ENCODE measurements at regions not wholly inside any gene's neighbourhood (a gene's known extent, or its start where the extent isn't known, plus 50 kb on each side); places are given as distances from the start of the nearest gene placed in this dataset.

GRCh38 chr9:4435197-4435596 is 55.1 kb upstream of the SLC1A1 start:
- no peak for DNase-seq (ENCODE audit: low read depth in 3 of 3, low spot score in 2 of 3)

DNA sequence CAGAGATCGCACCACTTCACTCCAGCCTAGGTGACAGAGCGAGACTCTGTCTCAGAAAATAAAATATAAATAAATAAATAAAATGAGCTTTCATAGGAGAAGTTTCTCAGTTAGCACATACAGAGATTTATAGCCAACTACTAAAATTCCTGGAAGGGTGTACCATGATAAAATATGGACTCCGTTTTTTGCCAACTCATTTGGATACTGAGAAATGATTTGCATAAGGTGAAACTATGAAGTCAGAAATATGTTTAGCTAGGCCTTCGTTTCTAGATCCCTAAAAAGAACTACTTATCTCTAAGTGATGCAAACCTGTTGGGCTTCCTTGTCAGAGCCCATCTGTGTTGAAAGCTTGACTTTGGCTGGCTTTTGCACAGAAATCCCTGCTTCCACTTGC is 56.9 kb upstream of the SLC1A1 start:
- no peak for DNase-seq (ENCODE audit: low read depth in 3 of 3, low spot score in 2 of 3)

DNA sequence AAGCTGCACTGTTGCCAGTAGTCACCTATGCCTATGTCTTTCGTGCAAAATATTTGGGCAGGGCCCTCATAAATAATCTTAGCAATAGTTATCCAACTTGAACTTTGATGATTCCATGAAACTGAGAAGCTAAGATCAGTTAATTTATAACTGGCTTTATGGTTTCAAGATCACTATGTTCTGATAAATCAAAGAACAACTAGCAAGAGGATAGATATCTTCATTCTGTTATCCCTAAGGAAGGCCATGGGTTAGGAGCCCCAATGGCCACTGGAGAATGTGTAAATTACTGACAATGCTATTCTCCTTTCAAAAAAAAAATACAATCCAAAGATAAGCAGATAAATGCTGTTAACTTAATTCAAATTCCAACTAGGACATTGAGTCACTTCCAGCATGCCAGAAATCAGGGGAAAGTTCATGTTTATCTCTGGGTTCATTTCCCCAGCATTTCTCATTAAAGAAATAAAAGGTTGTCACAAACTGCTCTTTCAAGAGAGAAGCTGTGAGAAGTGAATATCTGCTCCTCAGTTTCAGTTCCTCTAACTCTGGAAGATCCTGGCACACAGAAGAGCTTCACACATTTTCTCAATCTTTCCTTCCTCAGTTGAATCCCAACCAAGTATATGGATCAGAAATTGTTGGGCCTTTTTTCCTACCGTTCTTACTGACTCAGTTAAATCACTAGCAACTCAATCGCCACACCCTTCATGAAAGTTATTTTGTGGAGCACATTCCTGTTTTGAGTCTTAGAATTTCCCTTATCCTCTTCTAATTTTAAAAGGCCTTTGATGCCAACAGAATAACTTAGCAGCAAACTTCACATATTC is 59.6 kb upstream of the SLC1A1 start:
- no peak for DNase-seq (ENCODE audit: low read depth in 3 of 3, low spot score in 2 of 3)

- no peak for DNase-seq (ENCODE audit: low read depth in 3 of 3, low spot score in 2 of 3)
These were observed 64.8 kb upstream of the SLC1A1 start for GRCh38 chr9:4425319-4426045.

DNA sequence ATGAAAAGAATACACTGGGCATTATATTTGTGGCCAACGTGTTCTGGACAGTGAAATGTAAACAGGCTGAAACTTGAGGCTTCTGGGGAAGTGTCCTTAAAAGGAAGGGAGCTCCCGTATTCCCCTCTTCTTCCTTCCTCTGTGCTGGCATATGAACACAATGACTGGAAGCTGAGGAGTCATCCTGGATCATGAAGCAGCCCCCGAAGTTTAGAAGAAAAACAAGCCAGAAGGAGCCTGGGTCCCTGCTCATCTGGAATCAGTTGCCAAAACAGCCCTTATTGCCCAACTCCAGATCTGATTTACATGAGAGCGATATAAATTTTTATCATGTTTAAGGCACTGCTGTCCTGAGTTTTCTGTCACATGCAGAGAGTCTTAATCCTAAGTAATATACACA is 65.4 kb upstream of the SLC1A1 start:
- no peak for DNase-seq (ENCODE audit: low read depth in 3 of 3, low spot score in 2 of 3)

- no peak for DNase-seq (ENCODE audit: low read depth in 3 of 3, low spot score in 2 of 3)
These were observed 66.2 kb upstream of the SLC1A1 start for GRCh38 chr9:4424038-4424437.

- no peak for DNase-seq (ENCODE audit: low read depth in 3 of 3, low spot score in 2 of 3)
These were observed 67.1 kb upstream of the SLC1A1 start for GRCh38 chr9:4423207-4423610.

- no peak for DNase-seq (ENCODE audit: low read depth in 3 of 3, low spot score in 2 of 3)
These were observed 67.8 kb upstream of the SLC1A1 start for GRCh38 chr9:4422495-4422894.

GRCh38 chr9:4421847-4422246 is 68.4 kb upstream of the SLC1A1 start:
- DNase-seq (ENCODE audit: low read depth in 3 of 3, low spot score in 2 of 3): no peak

- no peak for DNase-seq (ENCODE audit: low read depth in 3 of 3, low spot score in 2 of 3)
These were observed 69.9 kb upstream of the SLC1A1 start for GRCh38 chr9:4420351-4420750.

GRCh38 chr9:4417578-4418325 is 72.5 kb upstream of the SLC1A1 start:
- no peak for DNase-seq (ENCODE audit: low read depth in 3 of 3, low spot score in 2 of 3)

DNA sequence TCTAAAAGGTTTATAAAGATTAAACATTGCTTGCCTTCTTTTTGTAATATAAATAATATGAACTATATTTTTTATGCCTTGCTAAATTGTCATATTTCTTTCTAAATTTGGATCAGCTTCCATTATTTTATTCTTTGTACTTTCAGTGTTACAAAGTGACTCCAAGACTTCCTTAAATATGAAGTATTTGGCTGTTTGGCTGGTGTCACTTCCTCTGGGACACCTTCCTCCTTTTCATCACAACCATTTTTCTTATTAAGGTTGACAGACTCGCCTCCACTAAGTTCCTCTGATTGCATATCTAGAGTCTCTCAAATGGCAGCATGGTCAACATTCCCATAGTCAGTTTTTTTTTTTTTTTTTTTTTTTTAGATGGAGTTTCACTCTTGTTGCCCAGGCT is 73.8 kb upstream of the SLC1A1 start:
- DNase-seq (ENCODE audit: low read depth in 3 of 3, low spot score in 2 of 3): no peak

DNA sequence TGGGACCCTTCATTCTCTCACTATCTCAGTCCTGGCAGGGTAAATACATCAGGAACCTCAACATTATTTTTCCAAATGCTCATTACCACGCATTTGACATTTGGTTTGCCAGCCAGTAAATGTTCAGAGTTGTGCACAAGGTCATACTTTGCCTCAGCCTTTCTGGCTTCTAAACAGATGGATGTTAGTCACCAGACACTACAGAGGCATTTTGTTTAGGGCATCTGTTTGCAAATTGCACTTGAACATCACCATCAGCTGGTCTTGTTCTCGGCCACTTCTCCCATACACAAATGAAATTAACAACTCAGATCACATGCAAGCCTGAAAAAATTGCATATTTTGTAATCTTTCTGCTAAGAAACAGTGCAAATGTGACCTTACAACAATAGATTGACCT is 75.0 kb upstream of the SLC1A1 start:
- no peak for DNase-seq (ENCODE audit: low read depth in 3 of 3, low spot score in 2 of 3)

DNA sequence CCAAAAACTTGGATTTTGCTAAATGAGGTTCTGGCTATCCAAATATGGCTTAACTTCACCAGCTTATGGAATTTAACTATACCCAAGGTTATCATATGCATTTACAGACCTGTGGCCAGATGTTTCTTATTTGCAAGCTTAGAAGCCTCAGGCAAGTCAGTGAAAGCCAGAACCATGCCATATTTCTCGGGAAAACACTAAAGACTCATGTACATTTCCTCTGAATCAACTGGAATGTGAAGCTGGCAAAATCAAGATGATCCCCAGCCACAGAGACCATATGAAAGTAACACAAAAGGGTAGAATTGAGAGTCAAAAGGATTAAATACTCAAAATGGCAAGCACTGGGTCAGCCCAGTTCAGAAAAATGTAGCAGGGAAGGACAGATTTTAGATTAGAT is 76.4 kb upstream of the SLC1A1 start:
- DNase-seq (ENCODE audit: low read depth in 3 of 3, low spot score in 2 of 3): no peak

GRCh38 chr9:4404156-4404555 is 86.1 kb upstream of the SLC1A1 start:
- no peak for DNase-seq (ENCODE audit: low read depth in 3 of 3, low spot score in 2 of 3)

DNA sequence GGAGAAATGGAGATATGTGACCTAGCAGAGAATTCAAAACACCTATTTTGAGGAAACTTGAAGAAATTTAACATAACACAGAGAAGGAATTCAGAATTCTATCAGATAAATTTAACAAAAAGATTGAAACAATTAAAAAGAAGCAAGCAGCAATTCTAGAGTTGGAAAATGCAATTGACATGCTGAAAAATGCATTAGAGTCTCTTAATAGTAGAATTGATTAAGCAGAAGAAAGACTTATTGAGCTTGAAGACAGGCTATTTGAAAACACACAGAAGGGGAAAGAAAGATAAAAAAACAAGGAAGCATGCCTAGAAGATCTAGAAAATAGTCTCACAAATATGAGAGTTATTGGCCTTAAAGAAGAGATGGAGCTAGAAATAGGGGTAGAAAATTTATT is 87.8 kb upstream of the SLC1A1 start:
- DNase-seq (ENCODE audit: low read depth in 3 of 3, low spot score in 2 of 3): no peak

DNA sequence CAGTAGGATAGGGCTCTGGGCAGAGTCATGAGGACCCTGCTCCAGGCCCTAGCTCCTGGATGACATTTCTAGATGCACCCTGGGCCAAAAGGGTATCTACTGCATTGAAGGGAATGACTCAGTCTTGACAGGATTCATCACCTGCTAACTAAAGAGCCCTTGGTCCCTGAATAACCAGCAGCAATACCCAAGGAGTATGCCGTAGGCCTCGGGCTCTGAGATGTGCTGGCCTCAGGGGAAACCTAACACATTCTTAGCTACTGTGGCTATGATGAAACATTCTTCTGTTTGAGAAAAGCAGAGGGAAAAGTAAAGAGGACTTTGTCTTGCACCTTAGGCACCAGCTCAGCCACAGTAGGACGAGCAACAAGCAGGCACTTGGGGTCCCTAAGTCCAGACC is 89.5 kb upstream of the SLC1A1 start:
- no peak for DNase-seq (ENCODE audit: low read depth in 3 of 3, low spot score in 2 of 3)

GRCh38 chr9:4397917-4398316 is 92.4 kb upstream of the SLC1A1 start:
- DNase-seq (ENCODE audit: low read depth in 3 of 3, low spot score in 2 of 3): no peak

DNA sequence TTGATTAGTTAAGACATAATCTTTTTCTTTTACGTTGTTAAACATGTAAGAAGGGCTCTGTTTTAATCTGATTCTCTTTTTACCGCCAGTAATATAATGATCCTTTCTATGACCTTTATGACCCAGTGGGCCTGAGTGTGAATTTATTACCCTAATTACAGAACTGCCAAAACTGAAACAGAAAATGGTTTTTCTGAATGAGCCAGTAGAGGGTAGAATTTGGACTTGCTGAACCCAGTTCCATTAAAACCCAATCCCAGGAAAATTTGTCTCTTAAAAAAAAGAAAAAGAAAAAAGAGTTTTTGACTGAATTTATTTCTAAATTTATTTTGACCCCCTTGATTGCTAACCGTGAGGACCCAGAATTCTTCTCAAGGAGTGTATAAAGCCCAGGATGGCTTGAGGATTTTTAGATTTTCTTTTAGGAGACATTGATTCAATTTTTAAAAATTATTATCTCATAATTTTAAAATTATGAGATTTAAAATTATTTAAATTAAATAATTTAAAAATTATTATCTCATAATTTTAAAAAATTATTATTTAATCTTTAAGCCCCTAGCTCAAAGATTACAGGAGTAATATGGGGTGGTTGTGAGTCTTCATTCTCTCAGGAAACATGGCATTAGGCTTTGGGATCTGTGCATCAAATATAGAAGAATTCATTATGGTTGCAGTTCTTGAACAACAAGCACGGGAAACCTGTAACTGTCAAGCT is 94.1 kb upstream of the GLIS3 start:
- no peak for DNase-seq (ENCODE audit: low read depth in 3 of 3, low spot score in 2 of 3)

DNA sequence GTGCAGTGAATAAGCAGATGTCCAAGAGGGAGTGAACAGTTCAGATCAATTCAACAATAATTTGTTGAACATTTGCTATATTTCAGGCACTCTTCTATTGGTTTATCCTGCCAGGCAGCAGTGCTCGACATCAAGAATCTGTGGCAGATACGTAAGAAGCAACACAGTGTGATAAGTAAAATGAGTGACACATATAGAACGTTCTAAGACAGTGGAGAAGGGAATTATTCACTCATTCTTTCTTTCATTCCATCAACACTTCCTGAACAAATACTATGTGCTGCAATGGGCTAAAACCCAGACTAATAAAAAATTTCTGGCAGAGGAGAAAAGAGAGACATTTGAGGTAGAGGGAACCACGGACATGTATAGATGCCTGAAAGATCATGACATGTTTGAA is 89.9 kb upstream of the GLIS3 start:
- no peak for DNase-seq (ENCODE audit: low read depth in 3 of 3, low spot score in 2 of 3)

- no peak for DNase-seq (ENCODE audit: low read depth in 3 of 3, low spot score in 2 of 3)
These were observed 89.1 kb upstream of the GLIS3 start for GRCh38 chr9:4389003-4389402.

Measured in right renal cortex interstitium (tissue), 3 donors.